ENCODE measurements at regions not wholly inside any gene's neighbourhood (a gene's known extent, or its start where the extent isn't known, plus 50 kb on each side); places are given as distances from the start of the nearest gene placed in this dataset.

DNA sequence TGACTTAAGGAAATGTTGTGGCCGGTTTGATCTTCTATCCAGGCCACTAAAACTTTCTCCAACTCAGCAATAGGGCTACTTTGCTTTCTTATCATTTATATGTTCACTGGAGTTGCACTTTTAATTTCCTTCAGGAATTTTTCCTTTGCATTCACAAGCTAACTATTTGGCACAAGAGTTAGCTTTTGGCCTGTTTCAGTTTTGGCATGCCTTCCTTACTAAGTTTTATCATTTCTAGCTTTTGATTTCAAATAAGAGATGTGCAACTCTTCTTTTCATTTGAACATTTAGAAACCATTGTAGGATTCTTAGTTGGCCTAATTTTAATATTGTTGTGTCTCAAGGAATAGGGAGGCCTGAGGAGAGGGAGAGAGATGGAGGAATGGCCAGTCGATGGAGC is 79.8 kb upstream of the TLL1 start:
- H3K36me3 ChIP-seq (ENCODE audit: control insufficient read depth in 4 of 4, insufficient read depth in 3 of 4, low read depth in 1 of 4, low read length in 3 of 4) = no peaks in the 10 kb centered on the region
- no peaks in the 10 kb centered on the region for H3K27me3 ChIP-seq (ENCODE audit: control insufficient read depth in 4 of 4, insufficient read depth in 4 of 4, low read length in 3 of 4)
- no peak overlapping the region for H3K4me3 ChIP-seq (ENCODE audit: low read depth in 1 of 3, low read length in 3 of 3)
- 89% methylated on average over 2 of the region's 2 CpGs for WGBS
- H3K9me3 ChIP-seq (ENCODE audit: control insufficient read depth in 4 of 4, low read length in 3 of 4) = no peaks in the 10 kb centered on the region
- no peak overlapping the region for H3K9ac ChIP-seq (ENCODE audit: low read depth in 1 of 2, low read length in 2 of 2)
- no peaks in the 10 kb centered on the region for H3K4me1 ChIP-seq (ENCODE audit: control insufficient read depth in 4 of 4, insufficient read depth in 4 of 4, low read length in 3 of 4)
- H3K27ac ChIP-seq (ENCODE audit: low read depth in 1 of 2, low read length in 2 of 2) = no peak overlapping the region
- DNase-seq (ENCODE audit: low spot score) = no peak
- TF ChIP-seq, protein P1, sequence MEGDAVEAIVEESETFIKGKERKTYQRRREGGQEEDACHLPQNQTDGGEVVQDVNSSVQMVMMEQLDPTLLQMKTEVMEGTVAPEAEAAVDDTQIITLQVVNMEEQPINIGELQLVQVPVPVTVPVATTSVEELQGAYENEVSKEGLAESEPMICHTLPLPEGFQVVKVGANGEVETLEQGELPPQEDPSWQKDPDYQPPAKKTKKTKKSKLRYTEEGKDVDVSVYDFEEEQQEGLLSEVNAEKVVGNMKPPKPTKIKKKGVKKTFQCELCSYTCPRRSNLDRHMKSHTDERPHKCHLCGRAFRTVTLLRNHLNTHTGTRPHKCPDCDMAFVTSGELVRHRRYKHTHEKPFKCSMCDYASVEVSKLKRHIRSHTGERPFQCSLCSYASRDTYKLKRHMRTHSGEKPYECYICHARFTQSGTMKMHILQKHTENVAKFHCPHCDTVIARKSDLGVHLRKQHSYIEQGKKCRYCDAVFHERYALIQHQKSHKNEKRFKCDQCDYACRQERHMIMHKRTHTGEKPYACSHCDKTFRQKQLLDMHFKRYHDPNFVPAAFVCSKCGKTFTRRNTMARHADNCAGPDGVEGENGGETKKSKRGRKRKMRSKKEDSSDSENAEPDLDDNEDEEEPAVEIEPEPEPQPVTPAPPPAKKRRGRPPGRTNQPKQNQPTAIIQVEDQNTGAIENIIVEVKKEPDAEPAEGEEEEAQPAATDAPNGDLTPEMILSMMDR (IDR thresholded peaks at IDR 0.05; ENCODE audit: low read depth, low read length, missing input control) = no peak
- TF ChIP-seq EGR1 (IDR thresholded peaks at IDR 0.05; ENCODE audit: low read depth in 2 of 2) (no peak), GABPA (IDR thresholded peaks at IDR 0.05 in 1 of 2, conservative IDR thresholded peaks at IDR 0.05 in 1 of 2) (no peak), NR2F2 (IDR thresholded peaks at IDR 0.05) (no peak), FOXA1 (IDR thresholded peaks at IDR 0.05) (no peak)
- TF ChIP-seq, protein P2, sequence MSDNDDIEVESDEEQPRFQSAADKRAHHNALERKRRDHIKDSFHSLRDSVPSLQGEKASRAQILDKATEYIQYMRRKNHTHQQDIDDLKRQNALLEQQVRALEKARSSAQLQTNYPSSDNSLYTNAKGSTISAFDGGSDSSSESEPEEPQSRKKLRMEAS (IDR thresholded peaks at IDR 0.05) = no peak
- TF ChIP-seq, protein P3, sequence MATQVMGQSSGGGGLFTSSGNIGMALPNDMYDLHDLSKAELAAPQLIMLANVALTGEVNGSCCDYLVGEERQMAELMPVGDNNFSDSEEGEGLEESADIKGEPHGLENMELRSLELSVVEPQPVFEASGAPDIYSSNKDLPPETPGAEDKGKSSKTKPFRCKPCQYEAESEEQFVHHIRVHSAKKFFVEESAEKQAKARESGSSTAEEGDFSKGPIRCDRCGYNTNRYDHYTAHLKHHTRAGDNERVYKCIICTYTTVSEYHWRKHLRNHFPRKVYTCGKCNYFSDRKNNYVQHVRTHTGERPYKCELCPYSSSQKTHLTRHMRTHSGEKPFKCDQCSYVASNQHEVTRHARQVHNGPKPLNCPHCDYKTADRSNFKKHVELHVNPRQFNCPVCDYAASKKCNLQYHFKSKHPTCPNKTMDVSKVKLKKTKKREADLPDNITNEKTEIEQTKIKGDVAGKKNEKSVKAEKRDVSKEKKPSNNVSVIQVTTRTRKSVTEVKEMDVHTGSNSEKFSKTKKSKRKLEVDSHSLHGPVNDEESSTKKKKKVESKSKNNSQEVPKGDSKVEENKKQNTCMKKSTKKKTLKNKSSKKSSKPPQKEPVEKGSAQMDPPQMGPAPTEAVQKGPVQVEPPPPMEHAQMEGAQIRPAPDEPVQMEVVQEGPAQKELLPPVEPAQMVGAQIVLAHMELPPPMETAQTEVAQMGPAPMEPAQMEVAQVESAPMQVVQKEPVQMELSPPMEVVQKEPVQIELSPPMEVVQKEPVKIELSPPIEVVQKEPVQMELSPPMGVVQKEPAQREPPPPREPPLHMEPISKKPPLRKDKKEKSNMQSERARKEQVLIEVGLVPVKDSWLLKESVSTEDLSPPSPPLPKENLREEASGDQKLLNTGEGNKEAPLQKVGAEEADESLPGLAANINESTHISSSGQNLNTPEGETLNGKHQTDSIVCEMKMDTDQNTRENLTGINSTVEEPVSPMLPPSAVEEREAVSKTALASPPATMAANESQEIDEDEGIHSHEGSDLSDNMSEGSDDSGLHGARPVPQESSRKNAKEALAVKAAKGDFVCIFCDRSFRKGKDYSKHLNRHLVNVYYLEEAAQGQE (IDR thresholded peaks at IDR 0.05) = no peak

DNA sequence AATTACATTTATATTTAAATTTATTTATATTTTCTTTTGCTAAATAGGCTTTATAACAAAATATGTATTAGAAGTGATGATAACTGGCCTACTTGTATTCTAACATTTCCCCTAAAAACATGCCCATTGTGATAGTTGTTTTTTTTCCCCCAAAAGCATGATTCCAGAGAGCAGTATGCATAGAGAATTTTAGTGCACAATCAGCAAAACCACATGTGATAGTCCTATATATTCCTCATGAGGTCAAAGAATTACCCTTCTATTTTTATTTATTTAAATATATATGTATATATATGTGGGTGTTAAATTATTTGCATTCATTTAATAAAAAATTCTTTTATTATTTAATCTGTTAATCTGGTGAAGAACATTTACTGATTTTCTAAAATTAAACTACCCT is 78.2 kb upstream of the TLL1 start:
- no peak for DNase-seq (ENCODE audit: low spot score)
- Histone ChIP-seq H3K27ac (ENCODE audit: low read depth in 1 of 2, low read length in 2 of 2) (no peak overlapping the region), H3K4me1 (ENCODE audit: control insufficient read depth in 4 of 4, insufficient read depth in 4 of 4, low read length in 3 of 4) (no peaks in the 10 kb centered on the region), H3K9me3 (ENCODE audit: control insufficient read depth in 4 of 4, low read length in 3 of 4) (no peaks in the 10 kb centered on the region), H3K27me3 (ENCODE audit: control insufficient read depth in 4 of 4, insufficient read depth in 4 of 4, low read length in 3 of 4) (no peaks in the 10 kb centered on the region), H3K36me3 (ENCODE audit: control insufficient read depth in 4 of 4, insufficient read depth in 3 of 4, low read depth in 1 of 4, low read length in 3 of 4) (no peaks in the 10 kb centered on the region), H3K4me3 (ENCODE audit: low read depth in 1 of 3, low read length in 3 of 3) (no peak overlapping the region), H3K9ac (ENCODE audit: low read depth in 1 of 2, low read length in 2 of 2) (no peak overlapping the region)
- TF ChIP-seq HNF4A (conservative IDR thresholded peaks at IDR 0.05) (no peak), NR2F2 (IDR thresholded peaks at IDR 0.05) (no peak), YY1 (IDR thresholded peaks at IDR 0.05) (no peak)
- TF ChIP-seq, protein P2 (IDR thresholded peaks at IDR 0.05) = no peak

GRCh38 chr4:165799384-165799815 is 73.6 kb upstream of the TLL1 start:
- no peaks in the 10 kb centered on the region for H3K36me3 ChIP-seq (ENCODE audit: control insufficient read depth in 4 of 4, insufficient read depth in 3 of 4, low read depth in 1 of 4, low read length in 3 of 4)
- WGBS = 91% methylated on average over 28 of the region's 28 CpGs
- no peaks in the 10 kb centered on the region for H3K4me1 ChIP-seq (ENCODE audit: control insufficient read depth in 4 of 4, insufficient read depth in 4 of 4, low read length in 3 of 4)
- H3K4me3 ChIP-seq (ENCODE audit: low read depth in 1 of 3, low read length in 3 of 3) = no peak overlapping the region
- H3K27me3 ChIP-seq (ENCODE audit: control insufficient read depth in 4 of 4, insufficient read depth in 4 of 4, low read length in 3 of 4) = no peaks in the 10 kb centered on the region
- no peaks in the 10 kb centered on the region for H3K9me3 ChIP-seq (ENCODE audit: control insufficient read depth in 4 of 4, low read length in 3 of 4)
- no peak overlapping the region for H3K27ac ChIP-seq (ENCODE audit: low read depth in 1 of 2, low read length in 2 of 2)
- no peak overlapping the region for H3K9ac ChIP-seq (ENCODE audit: low read depth in 1 of 2, low read length in 2 of 2)
- DNase-seq (ENCODE audit: low spot score) = no peak
- TF ChIP-seq HNF4G (IDR thresholded peaks at IDR 0.05) (no peak), ATF3 (IDR thresholded peaks at IDR 0.05) (no peak), GABPA (IDR thresholded peaks at IDR 0.05 in 1 of 2, conservative IDR thresholded peaks at IDR 0.05 in 1 of 2) (no peak), YY1 (IDR thresholded peaks at IDR 0.05) (no peak), HNF4A (conservative IDR thresholded peaks at IDR 0.05) (no peak), EGR1 (IDR thresholded peaks at IDR 0.05; ENCODE audit: low read depth in 2 of 2) (no peak), RAD21 (IDR thresholded peaks at IDR 0.05) (no peak), ZBTB33 (IDR thresholded peaks at IDR 0.05) (no peak), JUND (IDR thresholded peaks at IDR 0.05) (no peak)
- TF ChIP-seq, protein P3 (IDR thresholded peaks at IDR 0.05) = no peak
